HCT116 (cell line): ENCODE measurements at regions not wholly inside any gene's neighbourhood (a gene's known extent, or its start where the extent isn't known, plus 50 kb on each side); places are given as distances from the start of the nearest gene placed in this dataset.

Experiments
- ATAC-seq: fragments of 200-7000 bp; cut with Tn5 transposase; 2 replicates; pipeline ENCODE4 v1.9.1; 2020; ENCODE audit warnings: mild to moderate bottlenecking, moderate library complexity
- BruUV-seq: library from RNA; stranded (reverse); fragments of 400-500 nt; replicated peaks from 2 replicates; lab custom pipeline; 2021; lab: Mats Ljungman, UMichigan
- CTCF ChIA-PET: fragments of 300-600 bp; sonication (Branson Sonifier 250); formaldehyde crosslinking; loops from one replicate; lab custom pipeline; 2021; ENCODE audit warnings: antibody characterized with exemption; lab: Charles Lee
- POLR2A ChIA-PET: fragments of 300-600, 350-600 bp; sonication (Branson Sonifier 250); formaldehyde crosslinking; loops from one replicate; lab custom pipeline; 2021; ENCODE audit warnings: antibody characterized with exemption; lab: Charles Lee
- RAD21 ChIA-PET, 2 experiments: fragments of 300-600 bp; sonication (Branson Sonifier 250); formaldehyde crosslinking; loops; one replicate each; lab custom pipeline; 2023; ENCODE audit warnings: low total read pairs in 2 of 2; ENCODE audit not compliant: uncharacterized antibody in 2 of 2, unreplicated experiment in 2 of 2, low non-redundant PET in 1 of 2; lab: Charles Lee
- DNase-seq: peaks from one replicate; pipeline ENCODE4 v3.0.0-alpha.2; 2010; ENCODE audit warnings: low read depth, low spot score
- H2AFZ ChIP-seq: fragments of 200-600 bp; shearing (Covaris generic), sonication (generic); 2 replicates; pipeline ENCODE4 v1.6.1; 2017; ENCODE audit warnings: low read depth, mixed run types, mixed read lengths, antibody characterized with exemption, low read length; ENCODE audit not compliant: poor library complexity, severe bottlenecking
- H3K27ac ChIP-seq: 2 replicates; pipeline ENCODE4 v1.5.1; 2012; ENCODE audit warnings: low read depth, low read length
- H3K27me3 ChIP-seq: fragments of 200-600 bp; sonication (generic); 2 replicates; pipeline ENCODE4 v1.6.1; 2016; ENCODE audit warnings: mixed run types, low read length, mixed read lengths; ENCODE audit not compliant: insufficient read depth
- H3K36me3 ChIP-seq, 2 experiments: fragments of 200-500 bp in 1 of 2; fragments of 200-600 bp in 1 of 2; sonication (Bioruptor generic) in 1 of 2; sonication (generic) in 1 of 2; 2 replicates each; pipeline versions ENCODE4 v1.5.1 to v1.6.1; 2014 to 2016; ENCODE audit warnings: low read length in 2 of 2, inconsistent platforms in 1 of 2, mixed read lengths in 1 of 2, mixed run types in 1 of 2; ENCODE audit not compliant: insufficient read depth in 2 of 2, control insufficient read depth in 1 of 2
- H3K4me1 ChIP-seq, 2 experiments: fragments of 200-600 bp in 1 of 2; sonication (generic) in 1 of 2; 2 replicates each; pipeline versions ENCODE4 v1.5.1 to v1.6.1; 2012 to 2017; ENCODE audit warnings: low read length in 2 of 2, inconsistent platforms in 1 of 2, mild to moderate bottlenecking in 1 of 2, mixed read lengths in 1 of 2, mixed run types in 1 of 2, moderate library complexity in 1 of 2; ENCODE audit not compliant: insufficient read depth in 2 of 2, control insufficient read depth in 1 of 2
- H3K4me2 ChIP-seq: fragments of 200-600 bp; sonication (generic); 2 replicates; pipeline ENCODE4 v1.6.1; 2017; ENCODE audit warnings: mixed run types, low read length, mixed read lengths
- H3K4me3 ChIP-seq, 2 experiments: fragments of 200-600 bp in 1 of 2; sonication (generic) in 1 of 2; replicated peaks in 1 of 2; 2 replicates each; pipeline ENCODE4 v1.5.1; 2011 to 2016; ENCODE audit warnings: low read length in 2 of 2, control low read depth in 1 of 2, low read depth in 1 of 2, mild to moderate bottlenecking in 1 of 2, mixed read lengths in 1 of 2, mixed run types in 1 of 2
- H3K79me2 ChIP-seq: fragments of 200-600 bp; sonication (generic); 2 replicates; pipeline ENCODE4 v1.6.1; 2017; ENCODE audit warnings: mild to moderate bottlenecking, mixed run types, low read length, moderate library complexity, mixed read lengths; ENCODE audit not compliant: insufficient read depth
- H3K9ac ChIP-seq: fragments of 200-600 bp; sonication (generic); 2 replicates; pipeline ENCODE4 v1.6.1; 2016; ENCODE audit warnings: low read length, mixed read lengths
- H3K9me2 ChIP-seq: fragments of 200-600 bp; sonication (generic), shearing (Covaris generic); 2 replicates; pipeline ENCODE4 v1.6.1; 2017; ENCODE audit warnings: mixed run types, mild to moderate bottlenecking, moderate library complexity; ENCODE audit not compliant: insufficient read depth
- H3K9me3 ChIP-seq, 2 experiments: fragments of 200-500 bp in 1 of 2; fragments of 200-600 bp in 1 of 2; sonication (Bioruptor generic) in 1 of 2; sonication (generic) in 1 of 2; 2 replicates each; pipeline ENCODE4 v1.6.1; 2014 to 2017; ENCODE audit warnings: low read length in 2 of 2, mixed read lengths in 2 of 2, inconsistent platforms in 1 of 2, low read depth in 1 of 2, mild to moderate bottlenecking in 1 of 2, mixed run types in 1 of 2, moderate library complexity in 1 of 2; ENCODE audit not compliant: control insufficient read depth in 1 of 2, insufficient read depth in 1 of 2
- H4K20me1 ChIP-seq: fragments of 200-600 bp; sonication (generic), shearing (Covaris generic); 2 replicates; pipeline ENCODE4 v1.6.1; 2017; ENCODE audit warnings: mixed run types, mild to moderate bottlenecking, moderate library complexity; ENCODE audit not compliant: insufficient read depth
- CEBPB ChIP-seq: IDR thresholded peaks from 2 replicates; pipeline ENCODE4 v1.6.1; 2012; ENCODE audit warnings: low read depth
- ELF1 ChIP-seq: IDR thresholded peaks from 2 replicates; pipeline ENCODE4 v1.6.1; 2012; ENCODE audit warnings: low read depth, borderline replicate concordance
- EZH2 ChIP-seq: fragments of 200-600 bp; sonication (generic); IDR thresholded peaks from 2 replicates; pipeline ENCODE4 v1.6.1; 2017; ENCODE audit warnings: antibody characterized with exemption, mixed run types
- EZH2phosphoT487 ChIP-seq: fragments of 200-600 bp; IDR thresholded peaks from 2 replicates; pipeline ENCODE4 v1.6.1; 2018; ENCODE audit warnings: antibody characterized with exemption, borderline replicate concordance
- JUND ChIP-seq: IDR thresholded peaks from 2 replicates; pipeline ENCODE4 v1.6.1; 2012
- POLR2A ChIP-seq: IDR thresholded peaks from 2 replicates; pipeline ENCODE4 v1.7.0; 2011; ENCODE audit warnings: borderline replicate concordance; ENCODE audit not compliant: insufficient read depth, insufficient read length; ENCODE audit errors: extremely low read depth
- RAD21 ChIP-seq: IDR thresholded peaks from 2 replicates; pipeline ENCODE4 v1.6.1; 2012; ENCODE audit warnings: low read depth, mild to moderate bottlenecking
- SP1 ChIP-seq: IDR thresholded peaks from 2 replicates; pipeline ENCODE4 v1.6.1; 2012; ENCODE audit warnings: low read depth
- SRF ChIP-seq: IDR thresholded peaks from 2 replicates; pipeline ENCODE4 v1.6.1; 2012; ENCODE audit warnings: low read depth
- YY1 ChIP-seq: IDR thresholded peaks from 2 replicates; pipeline ENCODE4 v1.6.1; 2011; ENCODE audit warnings: low read length, low read depth, moderate library complexity, mild to moderate bottlenecking; ENCODE audit not compliant: insufficient replicate concordance; ENCODE audit errors: extremely low read depth
- ZNF274 ChIP-seq: fragments of 200-500 bp; sonication (Bioruptor generic); IDR thresholded peaks from 2 replicates; pipeline ENCODE4 v1.6.1; 2014; ENCODE audit warnings: mild to moderate bottlenecking, low read depth, low read length, inconsistent platforms
- intact Hi-C: fragments of 100-400 bp; cut with micrococcal nuclease; formaldehyde crosslinking; loops from 2 replicates; pipeline ENCODE4 v1.10.0; 2022
- TF ChIP-seq, protein P1 (sequence below): IDR thresholded peaks from 2 replicates; pipeline ENCODE4 v1.6.1; 2012
- TF ChIP-seq, protein P2 (sequence below): IDR thresholded peaks from 2 replicates; pipeline ENCODE4 v1.6.1; 2012; ENCODE audit warnings: low read depth
- TF ChIP-seq, protein P3 (sequence below), 3 experiments: fragments of 200-600 bp in 1 of 3; sonication (generic) in 1 of 3; IDR thresholded peaks in 2 of 3; conservative IDR thresholded peaks in 1 of 3; 2 replicates each; pipeline ENCODE4 v1.5.1; 2012 to 2017; ENCODE audit warnings: low read depth in 2 of 3, low read length in 2 of 3, antibody characterized with exemption in 1 of 3, borderline replicate concordance in 1 of 3, control low read depth in 1 of 3, mild to moderate bottlenecking in 1 of 3, mixed read lengths in 1 of 3, mixed run types in 1 of 3, moderate library complexity in 1 of 3; ENCODE audit not compliant: insufficient read depth in 1 of 3
- TF ChIP-seq, protein P4 (sequence below): IDR thresholded peaks from 2 replicates; pipeline ENCODE4 v1.6.1; 2012

DNA sequence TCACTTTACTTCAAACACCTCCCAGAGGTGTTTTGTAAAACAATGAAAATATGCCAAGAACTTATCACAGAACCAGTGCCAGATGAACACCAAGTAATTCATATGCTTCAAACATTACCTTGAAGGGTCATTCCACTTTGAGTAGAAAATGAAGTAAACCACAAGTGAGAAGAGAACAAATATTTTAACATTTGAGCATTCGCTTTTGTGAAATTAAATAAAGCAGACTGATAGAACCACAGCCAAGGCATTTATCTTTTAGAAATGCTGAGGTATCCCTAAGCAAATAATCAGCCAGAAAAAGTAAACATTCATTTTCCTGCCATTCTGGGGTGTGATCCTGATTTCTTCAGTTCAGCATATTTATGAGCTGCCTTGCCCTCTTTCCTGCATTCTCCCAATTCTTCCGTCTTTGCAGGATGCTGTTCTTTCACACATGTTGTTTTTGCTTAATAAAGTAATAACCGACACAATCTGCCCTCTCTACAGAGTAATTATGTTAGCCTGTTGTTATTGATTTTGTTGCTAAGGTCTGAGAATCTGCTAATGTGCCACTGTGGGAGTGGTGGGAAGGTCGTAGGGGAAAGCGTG, 235.6 kb upstream of the TGFBR2 start:
- BruUV-seq, result no TSS peak
- H3K9ac ChIP-seq, result no peak overlapping the region
- H3K9me3 ChIP-seq, result no peaks in the 10 kb centered on the region
- ATAC-seq, result no peak
- ChIA-PET RAD21 (no interaction called here), POLR2A (no interaction called here), CTCF (no interaction called here)
- intact Hi-C loops, result no loop called here
- no peak for DNase-seq
- H3K4me3 ChIP-seq, result no peak overlapping the region
- no peak for TF ChIP-seq YY1
- no peak for TF ChIP-seq ELF1
- no peak for TF ChIP-seq CEBPB
- TF ChIP-seq RAD21, result no peak
- no peak for TF ChIP-seq POLR2A
- TF ChIP-seq SRF, result no peak
- TF ChIP-seq EZH2phosphoT487, result no peak
- TF ChIP-seq, protein P1, sequence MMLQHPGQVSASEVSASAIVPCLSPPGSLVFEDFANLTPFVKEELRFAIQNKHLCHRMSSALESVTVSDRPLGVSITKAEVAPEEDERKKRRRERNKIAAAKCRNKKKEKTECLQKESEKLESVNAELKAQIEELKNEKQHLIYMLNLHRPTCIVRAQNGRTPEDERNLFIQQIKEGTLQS, result no peak
- H4K20me1 ChIP-seq, result no peaks in the 10 kb centered on the region
- H3K4me2 ChIP-seq, result no peak overlapping the region
- H3K79me2 ChIP-seq, result no peaks in the 10 kb centered on the region
- no peaks in the 10 kb centered on the region for H3K4me1 ChIP-seq
- H2AFZ ChIP-seq, result peak overlapping the region; percentile 22
- H3K27ac ChIP-seq, result no peak overlapping the region
- H3K36me3 ChIP-seq, result no peaks in the 10 kb centered on the region
- H3K27me3 ChIP-seq, result no peaks in the 10 kb centered on the region
- no peaks in the 10 kb centered on the region for H3K9me2 ChIP-seq

DNA sequence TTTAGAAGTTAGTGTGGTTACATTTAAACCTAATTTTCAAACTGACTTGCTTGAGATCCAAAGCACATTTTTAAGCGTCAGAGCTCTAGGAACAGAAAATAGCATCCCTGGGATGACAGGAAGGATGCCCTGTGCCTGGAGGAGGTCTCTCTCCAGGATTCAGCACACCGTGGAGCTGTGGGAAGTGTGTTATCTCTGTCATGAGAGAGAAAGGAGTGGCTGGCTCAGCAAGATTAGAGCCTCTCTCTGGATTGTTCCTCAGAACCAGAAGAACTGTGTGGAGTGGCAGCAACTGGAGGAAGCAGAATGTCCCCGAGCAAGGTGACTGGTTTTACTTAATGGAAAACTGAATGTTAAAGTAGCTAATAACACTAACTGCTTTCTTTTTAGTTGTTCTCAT, 233.6 kb upstream of the TGFBR2 start:
- no peaks in the 10 kb centered on the region for H3K4me1 ChIP-seq
- intact Hi-C loops, result no loop called here
- DNase-seq, result no peak
- no peaks in the 10 kb centered on the region for H4K20me1 ChIP-seq
- H3K27ac ChIP-seq, result no peak overlapping the region
- no peaks in the 10 kb centered on the region for H3K36me3 ChIP-seq
- POLR2A ChIA-PET, result no interaction called here
- no peak for ATAC-seq
- CTCF ChIA-PET, result no interaction called here
- BruUV-seq, result no TSS peak
- RAD21 ChIA-PET, result no interaction called here
- H3K9ac ChIP-seq, result no peak overlapping the region
- H2AFZ ChIP-seq, result no peak overlapping the region
- no peaks in the 10 kb centered on the region for H3K9me3 ChIP-seq
- TF ChIP-seq, protein P2, sequence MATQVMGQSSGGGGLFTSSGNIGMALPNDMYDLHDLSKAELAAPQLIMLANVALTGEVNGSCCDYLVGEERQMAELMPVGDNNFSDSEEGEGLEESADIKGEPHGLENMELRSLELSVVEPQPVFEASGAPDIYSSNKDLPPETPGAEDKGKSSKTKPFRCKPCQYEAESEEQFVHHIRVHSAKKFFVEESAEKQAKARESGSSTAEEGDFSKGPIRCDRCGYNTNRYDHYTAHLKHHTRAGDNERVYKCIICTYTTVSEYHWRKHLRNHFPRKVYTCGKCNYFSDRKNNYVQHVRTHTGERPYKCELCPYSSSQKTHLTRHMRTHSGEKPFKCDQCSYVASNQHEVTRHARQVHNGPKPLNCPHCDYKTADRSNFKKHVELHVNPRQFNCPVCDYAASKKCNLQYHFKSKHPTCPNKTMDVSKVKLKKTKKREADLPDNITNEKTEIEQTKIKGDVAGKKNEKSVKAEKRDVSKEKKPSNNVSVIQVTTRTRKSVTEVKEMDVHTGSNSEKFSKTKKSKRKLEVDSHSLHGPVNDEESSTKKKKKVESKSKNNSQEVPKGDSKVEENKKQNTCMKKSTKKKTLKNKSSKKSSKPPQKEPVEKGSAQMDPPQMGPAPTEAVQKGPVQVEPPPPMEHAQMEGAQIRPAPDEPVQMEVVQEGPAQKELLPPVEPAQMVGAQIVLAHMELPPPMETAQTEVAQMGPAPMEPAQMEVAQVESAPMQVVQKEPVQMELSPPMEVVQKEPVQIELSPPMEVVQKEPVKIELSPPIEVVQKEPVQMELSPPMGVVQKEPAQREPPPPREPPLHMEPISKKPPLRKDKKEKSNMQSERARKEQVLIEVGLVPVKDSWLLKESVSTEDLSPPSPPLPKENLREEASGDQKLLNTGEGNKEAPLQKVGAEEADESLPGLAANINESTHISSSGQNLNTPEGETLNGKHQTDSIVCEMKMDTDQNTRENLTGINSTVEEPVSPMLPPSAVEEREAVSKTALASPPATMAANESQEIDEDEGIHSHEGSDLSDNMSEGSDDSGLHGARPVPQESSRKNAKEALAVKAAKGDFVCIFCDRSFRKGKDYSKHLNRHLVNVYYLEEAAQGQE, result no peak
- TF ChIP-seq SRF (no peak), EZH2 (no peak), POLR2A (no peak), ZNF274 (no peak), JUND (no peak), SP1 (no peak), ELF1 (no peak)
- TF ChIP-seq, protein P3, sequence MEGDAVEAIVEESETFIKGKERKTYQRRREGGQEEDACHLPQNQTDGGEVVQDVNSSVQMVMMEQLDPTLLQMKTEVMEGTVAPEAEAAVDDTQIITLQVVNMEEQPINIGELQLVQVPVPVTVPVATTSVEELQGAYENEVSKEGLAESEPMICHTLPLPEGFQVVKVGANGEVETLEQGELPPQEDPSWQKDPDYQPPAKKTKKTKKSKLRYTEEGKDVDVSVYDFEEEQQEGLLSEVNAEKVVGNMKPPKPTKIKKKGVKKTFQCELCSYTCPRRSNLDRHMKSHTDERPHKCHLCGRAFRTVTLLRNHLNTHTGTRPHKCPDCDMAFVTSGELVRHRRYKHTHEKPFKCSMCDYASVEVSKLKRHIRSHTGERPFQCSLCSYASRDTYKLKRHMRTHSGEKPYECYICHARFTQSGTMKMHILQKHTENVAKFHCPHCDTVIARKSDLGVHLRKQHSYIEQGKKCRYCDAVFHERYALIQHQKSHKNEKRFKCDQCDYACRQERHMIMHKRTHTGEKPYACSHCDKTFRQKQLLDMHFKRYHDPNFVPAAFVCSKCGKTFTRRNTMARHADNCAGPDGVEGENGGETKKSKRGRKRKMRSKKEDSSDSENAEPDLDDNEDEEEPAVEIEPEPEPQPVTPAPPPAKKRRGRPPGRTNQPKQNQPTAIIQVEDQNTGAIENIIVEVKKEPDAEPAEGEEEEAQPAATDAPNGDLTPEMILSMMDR (IDR thresholded peaks at IDR 0.05 in 2 of 3, conservative IDR thresholded peaks at IDR 0.05 in 1 of 3; ENCODE audit: borderline replicate concordance in 1 of 3, insufficient read depth in 1 of 3, low read depth in 2 of 3, low read length in 2 of 3), result no peak
- TF ChIP-seq, protein P4, sequence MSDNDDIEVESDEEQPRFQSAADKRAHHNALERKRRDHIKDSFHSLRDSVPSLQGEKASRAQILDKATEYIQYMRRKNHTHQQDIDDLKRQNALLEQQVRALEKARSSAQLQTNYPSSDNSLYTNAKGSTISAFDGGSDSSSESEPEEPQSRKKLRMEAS, result no peak
- TF ChIP-seq, protein P1, result no peak
- H3K9me2 ChIP-seq, result no peaks in the 10 kb centered on the region
- H3K79me2 ChIP-seq, result no peaks in the 10 kb centered on the region
- H3K27me3 ChIP-seq, result no peaks in the 10 kb centered on the region
- H3K4me3 ChIP-seq, result no peak overlapping the region
- no peak overlapping the region for H3K4me2 ChIP-seq
